Glutamatergic neuron (in vitro differentiated cells): ENCODE measurements at regions not wholly inside any gene's neighbourhood (a gene's known extent, or its start where the extent isn't known, plus 50 kb on each side); places are given as distances from the start of the nearest gene placed in this dataset.

Experiments used
- DNase-seq: peaks from one replicate; pipeline ENCODE4 v3.0.0; 2022
- H3K27ac Mint-ChIP-seq: one replicate; pipeline ENCODE4 v1.8.0; 2020; ENCODE audit warnings: mild to moderate bottlenecking, mixed read lengths, inconsistent platforms; ENCODE audit not compliant: unreplicated experiment
- H3K27me3 Mint-ChIP-seq: one replicate; pipeline ENCODE4 v1.8.0; 2020; ENCODE audit warnings: mild to moderate bottlenecking, moderate library complexity, mixed read lengths, inconsistent platforms; ENCODE audit not compliant: unreplicated experiment
- H3K36me3 Mint-ChIP-seq: one replicate; pipeline ENCODE4 v1.8.0; 2020; ENCODE audit warnings: mild to moderate bottlenecking, mixed read lengths, inconsistent platforms; ENCODE audit not compliant: unreplicated experiment
- H3K4me1 Mint-ChIP-seq: one replicate; pipeline ENCODE4 v1.8.0; 2020; ENCODE audit warnings: mild to moderate bottlenecking, low read depth, mixed read lengths, inconsistent platforms; ENCODE audit not compliant: unreplicated experiment
- H3K4me3 Mint-ChIP-seq: one replicate; pipeline ENCODE4 v1.8.0; 2020; ENCODE audit warnings: mild to moderate bottlenecking, mixed read lengths, inconsistent platforms; ENCODE audit not compliant: unreplicated experiment
- H3K9me3 Mint-ChIP-seq: one replicate; pipeline ENCODE4 v1.8.0; 2020; ENCODE audit warnings: mild to moderate bottlenecking, moderate library complexity, mixed read lengths, inconsistent platforms; ENCODE audit not compliant: unreplicated experiment
- CTCF ChIP-seq: fragments of 200-600 bp; sonication (generic); IDR thresholded peaks from one replicate; pipeline ENCODE4 v1.5.0; 2021; ENCODE audit not compliant: partially characterized antibody, unreplicated experiment

GRCh38 chr20:47879771-47880170, 94.5 kb upstream of the SULF2 start:
- H3K9me3 Mint-ChIP-seq = peaks cover 7% of the 10 kb centered on the region
- H3K27ac Mint-ChIP-seq = no peak overlapping the region
- H3K4me1 Mint-ChIP-seq = peaks cover 12% of the 10 kb centered on the region
- no peak overlapping the region for H3K4me3 Mint-ChIP-seq
- peaks cover 2% of the 10 kb centered on the region for H3K27me3 Mint-ChIP-seq
- no peak for TF ChIP-seq CTCF
- DNase-seq = no peak
- no peaks in the 10 kb centered on the region for H3K36me3 Mint-ChIP-seq

DNA sequence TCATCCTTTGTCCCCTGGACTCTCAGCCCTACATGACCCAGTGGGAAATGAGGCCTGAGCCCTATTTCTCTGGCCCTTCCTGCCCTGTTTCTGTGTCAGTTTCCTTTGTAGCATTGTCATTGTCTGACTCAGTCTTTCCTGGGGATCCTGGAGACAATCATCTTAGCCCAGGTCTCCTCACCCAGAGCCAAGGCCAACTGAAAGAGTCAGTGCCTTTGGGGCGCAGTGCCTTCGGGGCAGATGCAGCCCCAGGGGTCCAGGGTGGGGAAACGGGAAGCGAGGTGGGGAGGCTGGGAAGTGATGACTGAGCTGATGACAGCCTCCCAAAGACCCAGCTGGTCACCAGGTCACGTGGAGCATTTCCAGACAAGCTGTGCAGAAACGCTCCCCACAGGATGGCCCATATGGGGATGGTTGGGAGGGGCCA, 93.3 kb upstream of the SULF2 start:
- Mint-ChIP-seq H3K27me3 (no peaks in the 10 kb centered on the region), H3K4me1 (peaks cover 12% of the 10 kb centered on the region), H3K4me3 (no peak overlapping the region), H3K9me3 (peaks cover 7% of the 10 kb centered on the region), H3K27ac (no peak overlapping the region), H3K36me3 (no peaks in the 10 kb centered on the region)
- no peak for DNase-seq
- TF ChIP-seq CTCF = no peak

- no peak for DNase-seq
- Mint-ChIP-seq H3K36me3 (no peaks in the 10 kb centered on the region), H3K4me1 (peaks cover 19% of the 10 kb centered on the region), H3K4me3 (no peak overlapping the region), H3K27ac (no peak overlapping the region), H3K27me3 (no peaks in the 10 kb centered on the region), H3K9me3 (peaks cover 7% of the 10 kb centered on the region)
- no peak for TF ChIP-seq CTCF
These were observed 91.2 kb upstream of the SULF2 start for GRCh38 chr20:47876311-47877088.

DNA sequence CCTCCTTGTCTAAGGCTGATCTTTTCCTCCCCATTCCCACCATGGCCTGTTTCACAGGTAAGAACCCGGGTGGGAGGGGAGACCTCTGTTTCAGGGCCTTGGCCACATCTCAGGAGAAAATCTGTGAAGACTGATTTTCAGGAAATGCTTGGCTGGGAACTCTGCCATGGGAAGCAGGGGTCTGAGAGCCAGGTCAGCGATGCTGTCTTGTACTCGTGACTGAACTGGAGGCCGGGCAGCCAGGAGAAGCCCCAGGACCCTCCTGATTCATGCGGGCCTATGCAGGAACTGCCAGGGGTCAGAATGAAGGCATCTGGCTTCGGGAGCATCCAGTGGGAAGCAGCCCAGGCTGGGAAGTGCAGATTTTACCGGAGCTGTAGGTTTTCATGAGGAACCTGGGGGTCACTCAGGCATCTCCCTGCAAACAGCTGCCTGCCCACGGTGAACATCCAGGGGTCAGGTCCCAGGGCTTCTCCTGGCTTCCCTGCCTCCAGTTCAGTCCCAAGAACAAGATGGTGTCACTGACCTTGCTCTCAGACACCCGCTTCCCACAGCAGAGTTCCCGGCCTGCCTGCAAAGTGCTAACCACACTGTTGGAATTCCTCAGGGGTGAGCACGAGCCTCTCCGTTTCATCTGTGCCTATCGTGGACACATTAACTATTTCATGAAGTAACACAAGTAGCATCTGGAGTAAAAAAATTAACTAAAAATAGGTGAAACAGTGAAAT, 90.2 kb upstream of the SULF2 start:
- peaks cover 7% of the 10 kb centered on the region for H3K9me3 Mint-ChIP-seq
- peaks cover 1% of the 10 kb centered on the region for H3K27me3 Mint-ChIP-seq
- no peak for TF ChIP-seq CTCF
- DNase-seq = no peak
- no peak overlapping the region for H3K4me3 Mint-ChIP-seq
- peaks cover 19% of the 10 kb centered on the region for H3K4me1 Mint-ChIP-seq
- no peak overlapping the region for H3K27ac Mint-ChIP-seq
- no peaks in the 10 kb centered on the region for H3K36me3 Mint-ChIP-seq

DNA sequence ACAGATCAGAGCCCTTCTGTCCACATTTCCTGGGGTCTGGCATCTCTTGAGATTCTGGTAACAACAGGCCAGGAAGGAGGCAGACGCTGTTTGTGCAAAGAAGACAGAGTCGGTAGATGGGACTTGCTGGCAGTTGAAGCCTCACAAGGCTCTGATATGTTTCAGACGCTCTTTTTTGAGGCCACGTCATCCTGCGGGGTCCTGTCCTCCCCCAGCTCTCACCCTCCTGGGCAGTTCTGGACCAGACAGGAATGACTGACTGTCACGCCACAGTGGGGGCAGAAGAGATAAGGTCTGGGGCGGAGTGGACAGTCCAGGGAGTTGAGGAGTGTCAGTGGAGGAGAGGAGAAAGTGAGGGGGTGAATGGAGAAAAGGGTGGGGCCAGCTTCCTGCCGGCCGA, 87.1 kb upstream of the SULF2 start:
- Mint-ChIP-seq H3K27me3 (peaks cover 2% of the 10 kb centered on the region), H3K36me3 (no peaks in the 10 kb centered on the region), H3K9me3 (peaks cover 5% of the 10 kb centered on the region), H3K4me3 (no peak overlapping the region), H3K4me1 (peaks cover 19% of the 10 kb centered on the region), H3K27ac (no peak overlapping the region)
- TF ChIP-seq CTCF = no peak
- no peak for DNase-seq
